HEK293 (cell line): ENCODE measurements at regions not wholly inside any gene's neighbourhood (a gene's known extent, or its start where the extent isn't known, plus 50 kb on each side); places are given as distances from the start of the nearest gene placed in this dataset.
"Not testable (repeated sequence)": the region's sequence is repeated elsewhere in the genome, so short reads cannot be mapped to it uniquely, and the experiment has no call there.

Experiments
- CTCF ChIA-PET: fragments of 350-600 bp; formaldehyde crosslinking; extraction: SDS; loops from one replicate; lab custom pipeline; 2021; ENCODE audit warnings: antibody characterized with exemption; lab: Yijun Ruan, JAX
- POLR2A ChIA-PET: fragments of 300-600 bp; formaldehyde crosslinking; extraction: SDS; loops from one replicate; lab custom pipeline; 2020; ENCODE audit warnings: antibody characterized with exemption, inconsistent platforms; lab: Yijun Ruan, JAX
- H3K27ac ChIP-seq: fragments of 200-500 bp; sonication (Bioruptor generic); 2 replicates; pipeline ENCODE4 v1.5.1; 2014; ENCODE audit warnings: low read depth, low read length, control low read depth, inconsistent platforms; ENCODE audit errors: extremely low read depth
- H3K36me3 ChIP-seq, 2 experiments: fragments of 200-500 bp in 1 of 2; sonication (Bioruptor generic) in 1 of 2; 1 replicate in 1 of 2; 2 replicates in 1 of 2; pipeline ENCODE4 v1.5.1; 2014 to 2017; ENCODE audit warnings: inconsistent platforms in 2 of 2, low read length in 2 of 2; ENCODE audit not compliant: control insufficient read depth in 2 of 2, insufficient read depth in 1 of 2
- H3K4me1 ChIP-seq: fragments of 200-500 bp; sonication (Bioruptor generic); 2 replicates; pipeline ENCODE4 v1.5.1; 2014; ENCODE audit warnings: mild to moderate bottlenecking, low read length, inconsistent platforms; ENCODE audit not compliant: control insufficient read depth, insufficient read depth
- H3K4me3 ChIP-seq: 2 replicates; pipeline ENCODE4 v1.5.1; 2011; ENCODE audit warnings: low read depth, mild to moderate bottlenecking, control low read depth, low read length, moderate library complexity
- H3K9me3 ChIP-seq: fragments of 200-500 bp; sonication (Bioruptor generic); 2 replicates; pipeline ENCODE4 v1.5.1; 2014; ENCODE audit warnings: low read depth, low read length, inconsistent platforms; ENCODE audit not compliant: control insufficient read depth, insufficient read depth
- CTCF ChIP-seq: fragments of 450-650 bp; formaldehyde crosslinking; IDR thresholded peaks from 2 replicates; pipeline ENCODE4 v1.5.1; 2016; ENCODE audit warnings: missing biosample characterization, missing genetic modification characterization
- GLI2 ChIP-seq: fragments of 450-650 bp; formaldehyde crosslinking; IDR thresholded peaks from 2 replicates; pipeline ENCODE4; 2017; ENCODE audit warnings: missing biosample characterization, missing genetic modification characterization, low read depth, borderline replicate concordance
- HOXD13 ChIP-seq: sonication (generic); formaldehyde crosslinking; IDR thresholded peaks from 2 replicates; pipeline ENCODE4 v1.8.0; 2022; ENCODE audit warnings: missing genetic modification reagents, borderline replicate concordance
- KLF10 ChIP-seq: fragments of 450-650 bp; IDR thresholded peaks from 2 replicates; pipeline ENCODE4 v1.5.1; 2018; ENCODE audit warnings: missing biosample characterization, mild to moderate bottlenecking, missing genetic modification characterization
- YY2 ChIP-seq: fragments of 450-650 bp; formaldehyde crosslinking; IDR thresholded peaks from 2 replicates; pipeline ENCODE4 v1.5.1; 2016; ENCODE audit warnings: missing biosample characterization, missing genetic modification characterization
- ZFP3 ChIP-seq: fragments of 450-650 bp; formaldehyde crosslinking; IDR thresholded peaks from 2 replicates; pipeline ENCODE4 v1.5.1; 2016; ENCODE audit warnings: low read depth, missing biosample characterization, missing genetic modification characterization
- ZNF133 ChIP-seq: fragments of 450-650 bp; formaldehyde crosslinking; IDR thresholded peaks from 2 replicates; pipeline ENCODE4 v1.5.1; 2016; ENCODE audit warnings: missing biosample characterization, missing genetic modification characterization
- ZNF223 ChIP-seq: fragments of 450-650 bp; formaldehyde crosslinking; IDR thresholded peaks from 2 replicates; pipeline ENCODE4 v1.5.1; 2016; ENCODE audit warnings: missing biosample characterization, missing genetic modification characterization
- ZNF341 ChIP-seq: fragments of 450-650 bp; formaldehyde crosslinking; IDR thresholded peaks from 2 replicates; pipeline ENCODE4; 2016; ENCODE audit warnings: low read depth, missing biosample characterization, missing genetic modification characterization
- ZNF37A ChIP-seq: fragments of 450-650 bp; IDR thresholded peaks from 2 replicates; pipeline ENCODE4 v1.5.1; 2018; ENCODE audit warnings: missing biosample characterization, missing genetic modification characterization
- ZNF404 ChIP-seq: fragments of 450-650 bp; formaldehyde crosslinking; IDR thresholded peaks from 2 replicates; pipeline ENCODE4 v1.5.1; 2017; ENCODE audit warnings: missing biosample characterization, missing genetic modification characterization
- ZNF48 ChIP-seq: fragments of 450-650 bp; formaldehyde crosslinking; IDR thresholded peaks from 2 replicates; pipeline ENCODE4 v1.5.1; 2016; ENCODE audit warnings: missing biosample characterization, missing genetic modification characterization
- ZNF549 ChIP-seq: fragments of 450-650 bp; IDR thresholded peaks from 2 replicates; pipeline ENCODE4 v1.5.1; 2018; ENCODE audit warnings: missing biosample characterization, missing genetic modification characterization, mild to moderate bottlenecking, inconsistent platforms, moderate library complexity
- ZNF610 ChIP-seq: fragments of 450-650 bp; formaldehyde crosslinking; IDR thresholded peaks from 2 replicates; pipeline ENCODE4 v1.5.1; 2016; ENCODE audit warnings: missing biosample characterization, missing genetic modification characterization, borderline replicate concordance
- ZNF626 ChIP-seq: fragments of 450-650 bp; sonication (Bioruptor Pico); formaldehyde crosslinking; IDR thresholded peaks from 2 replicates; pipeline ENCODE4 v1.5.1; 2018; ENCODE audit warnings: missing biosample characterization, missing genetic modification characterization, inconsistent platforms
- ZNF707 ChIP-seq: fragments of 450-650 bp; formaldehyde crosslinking; IDR thresholded peaks from 2 replicates; pipeline ENCODE4 v1.5.1; 2016; ENCODE audit warnings: missing biosample characterization, missing genetic modification characterization
- ZNF776 ChIP-seq: fragments of 450-650 bp; formaldehyde crosslinking; IDR thresholded peaks from 2 replicates; pipeline ENCODE4 v1.5.0; 2017; ENCODE audit warnings: missing biosample characterization, missing genetic modification characterization, borderline replicate concordance
- TF ChIP-seq, protein P1 (sequence below): fragments of 450-650 bp; formaldehyde crosslinking; IDR thresholded peaks from 2 replicates; pipeline ENCODE4 v1.5.1; 2016; ENCODE audit warnings: missing biosample characterization, missing genetic modification characterization, borderline replicate concordance

GRCh38 chr17:22128723-22129122, 436.4 kb downstream of the KCNJ18 start (continued):
- TF ChIP-seq ZFP3 (tag by site-specific recombination) (no peak), YY2 (no peak), ZNF37A (tag by site-specific recombination) (no peak), HOXD13 (CRISPR knock-in tag) (no peak)

- H3K4me3 ChIP-seq, CTCF ChIA-PET, H3K27ac ChIP-seq, H3K9me3 ChIP-seq, H3K36me3 ChIP-seq, H3K4me1 ChIP-seq, POLR2A ChIA-PET: not testable (repeated sequence)
These were observed 437.6 kb downstream of the KCNJ18 start for GRCh38 chr17:22129920-22130319.

- ChIA-PET POLR2A (interaction anchor here (0.7 kb wide), 1 partner anchor 13 kb away, joined by 6 read pairs; no protein-coding TSS in a partner anchor), CTCF (no interaction called here)
- H3K4me3 ChIP-seq, result no peak overlapping the region
- H3K9me3 ChIP-seq, result no peaks in the 10 kb centered on the region; the same call in 1 of the 2 replicates
- TF ChIP-seq ZNF341 (tag by site-specific recombination), result no peak
- no peaks in the 10 kb centered on the region; a peak in 1 of 3 replicates for H3K36me3 ChIP-seq
- no peak overlapping the region for H3K27ac ChIP-seq
- 0 out of 2 replicates have a peak, but pooled peaks cover 4% of the 10 kb centered on the region for H3K4me1 ChIP-seq
These were observed 439.4 kb downstream of the KCNJ18 start for GRCh38 chr17:22131740-22132139.

GRCh38 chr17:22138861-22139469, 446.6 kb downstream of the KCNJ18 start:
- Histone ChIP-seq H3K9me3 (no peaks in the 10 kb centered on the region), H3K27ac (no peak overlapping the region), H3K4me1 (no peaks in the 10 kb centered on the region), H3K36me3 (no peaks in the 10 kb centered on the region), H3K4me3 (no peak overlapping the region)
- ChIA-PET CTCF (no interaction called here), POLR2A (no interaction called here)
- TF ChIP-seq KLF10 (tag by site-specific recombination) (no peak), GLI2 (no peak), ZNF610 (tag by site-specific recombination) (no peak), ZNF626 (tag by site-specific recombination) (no peak)

- no peak for TF ChIP-seq ZNF404
- TF ChIP-seq ZNF223 (tag by site-specific recombination), result no peak
- TF ChIP-seq ZNF549 (tag by site-specific recombination), result no peak
- TF ChIP-seq CTCF (tag by site-specific recombination), result no peak
- no peak for TF ChIP-seq ZNF776 (tag by site-specific recombination)
- no peak for TF ChIP-seq ZNF707 (tag by site-specific recombination)
- TF ChIP-seq, protein P1, sequence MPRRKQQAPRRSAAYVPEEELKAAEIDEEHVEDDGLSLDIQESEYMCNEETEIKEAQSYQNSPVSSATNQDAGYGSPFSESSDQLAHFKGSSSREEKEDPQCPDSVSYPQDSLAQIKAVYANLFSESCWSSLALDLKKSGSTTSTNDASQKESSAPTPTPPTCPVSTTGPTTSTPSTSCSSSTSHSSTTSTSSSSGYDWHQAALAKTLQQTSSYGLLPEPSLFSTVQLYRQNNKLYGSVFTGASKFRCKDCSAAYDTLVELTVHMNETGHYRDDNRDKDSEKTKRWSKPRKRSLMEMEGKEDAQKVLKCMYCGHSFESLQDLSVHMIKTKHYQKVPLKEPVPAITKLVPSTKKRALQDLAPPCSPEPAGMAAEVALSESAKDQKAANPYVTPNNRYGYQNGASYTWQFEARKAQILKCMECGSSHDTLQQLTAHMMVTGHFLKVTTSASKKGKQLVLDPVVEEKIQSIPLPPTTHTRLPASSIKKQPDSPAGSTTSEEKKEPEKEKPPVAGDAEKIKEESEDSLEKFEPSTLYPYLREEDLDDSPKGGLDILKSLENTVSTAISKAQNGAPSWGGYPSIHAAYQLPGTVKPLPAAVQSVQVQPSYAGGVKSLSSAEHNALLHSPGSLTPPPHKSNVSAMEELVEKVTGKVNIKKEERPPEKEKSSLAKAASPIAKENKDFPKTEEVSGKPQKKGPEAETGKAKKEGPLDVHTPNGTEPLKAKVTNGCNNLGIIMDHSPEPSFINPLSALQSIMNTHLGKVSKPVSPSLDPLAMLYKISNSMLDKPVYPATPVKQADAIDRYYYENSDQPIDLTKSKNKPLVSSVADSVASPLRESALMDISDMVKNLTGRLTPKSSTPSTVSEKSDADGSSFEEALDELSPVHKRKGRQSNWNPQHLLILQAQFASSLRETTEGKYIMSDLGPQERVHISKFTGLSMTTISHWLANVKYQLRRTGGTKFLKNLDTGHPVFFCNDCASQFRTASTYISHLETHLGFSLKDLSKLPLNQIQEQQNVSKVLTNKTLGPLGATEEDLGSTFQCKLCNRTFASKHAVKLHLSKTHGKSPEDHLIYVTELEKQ (tag by site-specific recombination), result no peak
- no peak for TF ChIP-seq ZNF48 (tag by site-specific recombination)
- TF ChIP-seq ZNF133, result no peak
- H3K27ac ChIP-seq, result no peak overlapping the region
- H3K4me3 ChIP-seq, result no peak overlapping the region
- no peaks in the 10 kb centered on the region for H3K9me3 ChIP-seq
- ChIA-PET CTCF (no interaction called here), POLR2A (no interaction called here)
- H3K4me1 ChIP-seq, result no peaks in the 10 kb centered on the region
- H3K36me3 ChIP-seq, result no peaks in the 10 kb centered on the region
These were observed 449.8 kb downstream of the KCNJ18 start for GRCh38 chr17:22142091-22142490.
